GM21528 (cell line): ENCODE measurements at regions not wholly inside any gene's neighbourhood (a gene's known extent, or its start where the extent isn't known, plus 50 kb on each side); places are given as distances from the start of the nearest gene placed in this dataset.
"Not testable (repeated sequence)": the region's sequence is repeated elsewhere in the genome, so short reads cannot be mapped to it uniquely, and the experiment has no call there.

ENCODE experiments used
- ATAC-seq: cut with Tn5 transposase; IDR thresholded peaks from one replicate; pipeline ENCODE4 v1.9.1; 2021; ENCODE audit warnings: mild to moderate bottlenecking, moderate library complexity; ENCODE audit not compliant: unreplicated experiment, low FRiP score

- ATAC-seq: no peak
Measured at GRCh38 chr10:107557916-107558315, 393.4 kb upstream of the SORCS1 start.

- no peak for ATAC-seq
Measured at GRCh38 chr10:107554333-107554732, 389.8 kb upstream of the SORCS1 start.

GRCh38 chr10:107553470-107553869, 389.0 kb upstream of the SORCS1 start:
- no peak for ATAC-seq

DNA sequence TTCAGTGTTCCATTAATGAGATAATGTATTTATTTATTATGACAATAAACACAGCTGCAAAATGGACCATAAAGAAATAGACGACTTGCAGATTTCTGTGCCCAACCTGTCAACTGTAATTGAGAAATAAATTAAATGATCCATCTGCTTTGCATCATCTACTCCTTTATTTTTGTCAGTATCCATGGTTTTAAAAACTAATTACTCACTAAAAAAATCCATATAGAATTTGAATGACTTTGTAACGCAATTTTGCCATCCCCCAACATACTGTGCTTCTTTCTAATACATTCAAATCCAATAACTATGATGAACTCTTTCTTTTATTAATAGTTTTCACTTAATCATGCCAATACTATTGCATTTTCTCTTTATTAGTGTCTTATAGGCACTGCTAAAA, 388.5 kb upstream of the SORCS1 start:
- no peak for ATAC-seq

DNA sequence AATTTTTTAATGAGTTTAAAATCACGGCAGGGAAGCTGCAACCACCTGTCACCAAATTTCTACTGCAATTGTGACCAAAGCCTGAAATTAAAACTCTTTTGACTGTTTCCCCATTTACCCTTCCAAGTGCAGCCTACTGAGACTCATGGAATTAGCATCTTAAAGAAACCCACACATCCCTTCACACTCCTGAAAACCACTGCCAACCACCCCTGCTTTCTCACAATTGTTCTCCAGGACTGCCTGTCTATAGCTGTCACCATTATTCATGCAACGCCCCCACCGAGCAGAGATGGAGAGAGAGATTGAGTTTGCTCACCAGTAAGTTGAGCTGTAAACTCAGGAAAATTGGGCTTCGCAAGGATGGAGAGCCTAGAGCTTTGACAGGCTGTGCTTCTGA, 383.8 kb upstream of the SORCS1 start:
- ATAC-seq: no peak

GRCh38 chr10:107546986-107547385, 382.5 kb upstream of the SORCS1 start:
- ATAC-seq: no peak

DNA sequence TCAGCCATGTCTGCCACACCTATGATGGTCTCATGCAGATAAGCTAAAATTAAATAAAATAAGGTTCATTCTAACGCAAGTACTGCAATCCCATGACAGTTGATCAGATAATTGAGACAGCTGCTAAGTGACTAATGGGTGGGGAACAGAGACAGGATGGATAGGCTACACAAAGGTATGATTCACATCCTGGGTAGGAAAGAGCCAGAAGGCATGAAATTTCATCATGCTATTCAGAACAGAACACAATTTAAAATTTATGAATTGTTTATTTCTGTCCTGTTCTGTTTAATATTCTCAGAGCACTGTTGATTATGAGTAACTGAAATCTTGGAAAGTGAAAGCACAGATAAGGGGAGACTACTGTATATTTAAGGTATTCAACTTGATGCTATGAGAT, 381.8 kb upstream of the SORCS1 start:
- ATAC-seq: no peak

DNA sequence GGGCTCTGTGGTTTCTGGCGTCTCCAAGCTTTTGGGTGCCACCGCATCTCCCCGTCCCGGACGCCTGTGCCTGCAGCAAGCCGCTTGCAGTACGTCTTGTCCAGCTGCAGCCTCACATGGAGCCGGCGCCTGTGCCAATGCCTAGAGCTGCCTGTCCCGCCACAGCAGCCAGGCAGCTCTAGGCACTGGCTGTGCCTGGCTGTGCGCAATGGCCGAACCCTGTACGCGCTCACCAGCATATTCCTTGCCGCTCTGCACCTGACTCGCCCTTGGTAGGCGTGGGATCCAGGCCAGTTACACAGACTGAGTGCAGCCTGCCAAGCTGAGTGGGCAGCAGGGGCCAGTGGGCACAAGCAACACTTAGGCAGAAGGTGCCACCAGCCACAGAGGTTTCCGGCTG, 381.2 kb upstream of the SORCS1 start:
- ATAC-seq: no peak

- ATAC-seq: no peak
Measured at GRCh38 chr10:107544706-107545520, 380.4 kb upstream of the SORCS1 start.

- no peak for ATAC-seq
Measured at GRCh38 chr10:107542607-107543006, 378.1 kb upstream of the SORCS1 start.

GRCh38 chr10:107542016-107542415, 377.5 kb upstream of the SORCS1 start:
- no peak for ATAC-seq

DNA sequence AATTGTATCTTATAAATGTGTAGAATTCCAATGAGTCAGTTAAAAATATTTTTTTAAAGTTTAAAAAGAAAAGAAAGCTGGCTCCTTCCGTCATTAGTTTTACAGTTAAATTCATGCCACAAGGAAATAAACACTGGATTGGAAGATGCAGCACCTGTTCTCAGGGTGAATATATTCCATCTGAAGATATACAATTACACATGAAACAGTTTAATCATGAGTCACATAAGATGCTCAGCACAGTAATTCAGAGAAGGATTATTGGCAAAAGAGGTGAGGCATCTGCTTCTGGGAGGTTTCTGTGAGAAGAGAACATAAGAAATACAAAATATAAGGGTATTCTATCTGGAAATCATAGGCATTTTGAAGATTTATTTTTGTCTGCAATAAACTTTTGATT, 376.5 kb upstream of the SORCS1 start:
- no peak for ATAC-seq

DNA sequence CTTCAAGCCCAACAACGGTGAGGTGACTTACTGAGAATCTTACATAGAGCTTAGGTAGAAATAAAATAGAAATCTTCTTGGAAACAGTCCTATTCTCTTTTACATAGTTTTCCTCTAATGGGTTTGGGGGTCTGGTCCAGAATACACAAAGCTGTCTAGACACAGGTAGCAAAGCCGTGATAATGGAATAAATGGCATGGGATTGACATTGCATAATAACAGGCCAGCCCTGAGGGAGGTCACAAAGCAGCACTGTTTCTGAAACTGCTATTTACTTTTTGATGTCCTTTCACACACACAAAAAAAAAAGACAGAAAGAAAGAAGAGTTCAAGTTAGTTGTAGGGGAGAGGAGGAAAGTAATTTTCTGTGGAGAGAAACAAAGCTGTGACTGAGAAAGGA, 364.8 kb upstream of the SORCS1 start:
- ATAC-seq: no peak

DNA sequence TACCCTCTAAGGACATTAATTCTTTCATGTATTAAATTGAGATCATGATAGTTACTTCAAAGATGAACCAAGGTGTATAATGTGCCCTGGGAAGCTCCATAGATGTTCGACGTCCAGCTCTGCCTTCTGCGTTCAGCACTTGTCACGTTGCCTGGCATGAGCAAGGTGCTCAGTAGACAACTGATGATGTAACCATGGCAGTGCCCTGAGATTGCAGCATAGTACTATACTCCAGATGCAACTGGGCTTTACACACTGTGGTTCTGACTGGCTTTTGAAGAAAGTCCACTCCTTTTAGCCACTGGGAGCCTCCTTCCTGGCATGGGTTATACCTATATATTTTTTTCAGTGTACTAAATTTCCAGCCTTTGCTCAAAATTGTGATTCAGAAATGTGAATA, 355.8 kb upstream of the SORCS1 start:
- ATAC-seq: no peak

GRCh38 chr10:107517811-107518210, 353.3 kb upstream of the SORCS1 start:
- ATAC-seq: no peak

- no peak for ATAC-seq
Measured at GRCh38 chr10:107516349-107516748, 351.8 kb upstream of the SORCS1 start.

- not testable (repeated sequence) for ATAC-seq
Measured at GRCh38 chr10:107504011-107504410, 339.5 kb upstream of the SORCS1 start.

DNA sequence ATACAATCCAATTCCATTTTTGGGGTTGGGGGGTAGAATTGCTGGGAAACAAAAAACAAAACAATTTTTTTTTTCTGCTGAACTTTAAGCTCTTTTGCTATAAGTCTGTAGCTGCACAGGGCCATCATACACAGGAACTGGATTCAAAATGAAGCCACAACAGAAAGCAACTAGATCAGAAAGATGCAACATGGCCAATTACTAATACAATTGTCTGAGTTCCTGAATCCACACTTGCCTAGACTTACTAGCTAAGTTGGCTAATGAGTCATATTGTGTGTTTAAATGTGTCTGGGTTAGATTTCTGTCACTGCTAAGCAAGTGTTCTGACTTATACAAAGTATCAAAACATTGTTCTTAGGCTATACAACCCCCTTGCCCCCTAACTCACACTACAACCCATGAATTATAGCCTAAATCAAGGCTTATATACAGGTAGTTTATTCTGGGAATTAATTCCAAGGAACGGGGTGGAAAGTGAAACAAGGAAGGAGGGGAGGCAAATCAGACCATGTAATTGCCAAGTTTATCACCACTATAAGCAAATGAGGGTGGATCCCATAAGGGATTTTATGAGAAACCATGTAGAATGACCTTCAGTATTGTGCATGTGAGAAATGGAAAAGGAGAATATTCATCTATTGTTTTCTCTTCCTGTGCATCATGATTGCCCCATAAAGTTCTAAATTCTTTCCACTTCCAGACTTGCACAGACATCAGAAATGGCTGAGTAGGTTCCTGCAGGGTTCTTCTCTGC, 337.9 kb upstream of the SORCS1 start:
- ATAC-seq: no peak

DNA sequence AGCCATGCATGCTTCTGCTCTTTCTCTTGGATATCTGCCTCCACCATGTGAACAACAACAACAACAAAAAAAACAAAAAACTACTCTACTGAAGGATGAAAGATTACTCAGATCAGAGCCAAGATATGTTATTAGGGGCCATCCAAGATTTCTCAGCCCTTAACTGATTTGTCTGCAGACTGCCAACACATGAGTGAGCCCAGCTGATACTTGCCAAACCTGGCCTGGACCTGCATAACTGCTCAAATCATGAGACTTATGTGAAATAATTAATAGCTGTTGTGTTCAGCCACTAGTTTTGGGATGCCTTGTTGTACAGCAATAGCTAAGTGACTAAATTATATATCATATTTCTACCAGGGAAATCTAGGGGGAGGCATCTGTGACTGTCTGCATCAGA, 334.5 kb upstream of the SORCS1 start:
- ATAC-seq: no peak

DNA sequence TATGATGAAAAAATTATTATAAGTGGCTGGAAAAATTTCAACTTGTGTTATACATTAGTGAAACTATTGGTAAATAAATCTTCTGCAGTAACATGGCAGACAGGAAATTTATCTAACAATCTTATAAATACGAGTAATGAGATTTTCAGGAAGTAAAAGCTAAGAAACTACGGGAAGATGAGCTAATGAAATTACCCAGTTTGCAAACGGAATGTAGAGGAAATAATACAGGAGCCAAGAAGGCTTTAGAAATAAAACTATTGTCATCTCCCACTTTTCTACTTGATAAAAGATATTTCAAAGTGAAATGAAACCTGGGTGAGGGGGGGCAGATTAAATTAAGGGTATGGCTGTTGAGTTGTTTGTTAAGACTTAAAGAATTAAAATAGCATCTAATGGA, 332.5 kb upstream of the SORCS1 start:
- ATAC-seq: no peak

DNA sequence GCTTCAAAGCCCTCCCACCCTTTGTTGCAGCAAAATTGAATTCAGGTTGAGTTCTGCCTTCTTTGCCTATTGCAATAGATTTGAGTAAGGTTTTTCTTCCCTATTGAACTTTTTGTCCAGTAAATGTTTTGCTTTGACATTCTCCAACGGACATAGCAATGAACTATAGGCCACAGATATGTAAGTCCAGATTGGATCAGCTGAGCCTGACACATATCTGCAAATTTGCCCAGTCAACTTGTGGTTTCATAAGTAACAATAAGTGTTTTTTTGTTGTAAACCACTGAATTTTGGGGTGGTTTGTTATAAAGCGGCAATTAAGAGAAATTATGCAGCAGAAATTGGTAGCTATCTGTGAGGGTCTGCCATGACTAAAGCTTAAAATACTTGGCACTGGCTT, 332.1 kb upstream of the SORCS1 start:
- ATAC-seq: no peak

- ATAC-seq: no peak
Measured at GRCh38 chr10:107492389-107492788, 327.9 kb upstream of the SORCS1 start.
